HG03442 (cell line): ENCODE measurements at regions not wholly inside any gene's neighbourhood (a gene's known extent, or its start where the extent isn't known, plus 50 kb on each side); places are given as distances from the start of the nearest gene placed in this dataset.

Source experiments
- ATAC-seq: cut with Tn5 transposase; IDR thresholded peaks from one replicate; pipeline ENCODE4 v1.9.1; 2021; ENCODE audit warnings: mild to moderate bottlenecking, moderate library complexity; ENCODE audit not compliant: unreplicated experiment

DNA sequence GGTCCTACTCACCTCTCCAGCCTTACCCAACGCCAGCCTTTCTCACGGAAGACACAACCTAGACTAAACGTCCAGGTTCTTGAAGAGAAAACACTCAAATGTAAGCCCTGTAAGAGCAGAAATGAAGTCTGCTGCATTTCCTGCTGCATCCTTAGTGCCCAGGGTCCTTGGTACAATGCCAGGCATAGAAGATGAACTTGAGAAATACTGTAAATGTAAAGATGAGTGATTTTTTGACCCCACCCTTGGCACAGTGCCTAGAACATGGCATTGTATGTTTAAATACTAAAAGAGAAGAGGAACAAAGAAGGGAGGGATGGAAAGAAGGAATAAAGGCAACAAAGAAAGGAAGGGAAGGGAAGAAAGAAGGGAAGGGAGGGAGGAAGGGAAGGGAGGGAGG, 514.6 kb downstream of the MED13L start:
- no peak for ATAC-seq

DNA sequence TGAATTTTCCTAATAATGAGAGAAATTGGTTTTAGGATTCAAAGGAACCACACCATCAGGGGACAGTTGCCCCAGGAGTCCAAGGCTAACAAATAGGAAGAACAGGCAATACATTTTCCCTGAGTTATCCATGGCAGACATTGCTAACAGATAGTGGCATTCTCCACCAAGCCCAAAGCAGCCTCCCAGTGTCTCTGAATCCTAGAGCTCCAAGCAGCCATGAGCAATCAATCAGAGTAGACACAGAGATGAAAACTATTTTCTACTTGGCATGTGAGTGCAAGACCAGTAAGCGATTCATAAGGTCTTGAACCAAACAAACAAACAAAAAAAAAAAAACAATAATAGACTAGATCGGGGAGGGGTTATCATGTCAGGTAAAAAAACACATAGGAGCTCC, 515.7 kb downstream of the MED13L start:
- no peak for ATAC-seq

DNA sequence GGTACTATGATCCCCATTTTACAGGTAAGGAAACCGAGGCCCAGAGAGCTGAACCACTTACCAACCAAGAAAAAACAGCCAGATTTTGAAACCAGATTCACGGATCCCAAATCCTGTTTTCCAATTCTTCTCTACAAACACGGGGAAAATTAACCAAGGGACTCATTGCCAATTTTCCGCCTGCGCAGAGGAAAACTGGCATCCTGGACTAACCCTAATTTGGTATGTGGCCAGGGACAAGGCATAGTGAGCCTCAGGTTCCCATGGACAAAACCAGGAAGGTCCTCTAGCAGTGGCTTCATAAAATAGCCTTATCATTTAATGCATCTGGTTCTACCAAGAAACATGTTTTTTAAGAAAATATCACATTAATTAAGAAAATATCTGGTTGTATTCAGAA, 517.3 kb downstream of the MED13L start:
- no peak for ATAC-seq

GRCh38 chr12:115758877-115759620, 518.4 kb downstream of the MED13L start:
- ATAC-seq, result no peak

- ATAC-seq, result no peak
Measured at GRCh38 chr12:115758183-115758582, 519.3 kb downstream of the MED13L start.

- ATAC-seq, result no peak
Measured at GRCh38 chr12:115756804-115757203, 520.7 kb downstream of the MED13L start.

DNA sequence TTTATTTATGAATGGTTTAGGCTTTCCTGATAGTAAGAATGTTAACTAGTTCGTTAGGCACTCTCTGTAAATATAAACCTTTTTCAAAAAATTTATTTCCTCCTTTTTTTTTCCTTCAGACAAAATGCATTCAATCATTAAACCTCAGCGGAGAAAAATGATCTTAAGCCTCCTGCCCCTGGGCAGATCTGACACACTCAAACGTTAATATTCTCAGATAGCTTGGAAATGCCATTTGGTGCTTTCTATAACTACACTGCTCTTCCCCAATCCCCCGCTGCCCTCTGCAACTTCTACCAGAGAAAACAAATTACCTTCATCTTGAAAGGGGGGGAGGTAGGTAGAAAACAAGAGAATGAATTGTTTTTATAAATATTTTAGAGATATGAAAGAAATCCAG, 521.2 kb downstream of the MED13L start:
- ATAC-seq, result no peak

- ATAC-seq, result no peak
Measured at GRCh38 chr12:115755725-115756085, 521.8 kb downstream of the MED13L start.

GRCh38 chr12:115755061-115755724, 522.3 kb downstream of the MED13L start:
- no peak for ATAC-seq

- peak; percentile 41 for ATAC-seq
Measured at GRCh38 chr12:115752913-115753726, 524.4 kb downstream of the MED13L start.

DNA sequence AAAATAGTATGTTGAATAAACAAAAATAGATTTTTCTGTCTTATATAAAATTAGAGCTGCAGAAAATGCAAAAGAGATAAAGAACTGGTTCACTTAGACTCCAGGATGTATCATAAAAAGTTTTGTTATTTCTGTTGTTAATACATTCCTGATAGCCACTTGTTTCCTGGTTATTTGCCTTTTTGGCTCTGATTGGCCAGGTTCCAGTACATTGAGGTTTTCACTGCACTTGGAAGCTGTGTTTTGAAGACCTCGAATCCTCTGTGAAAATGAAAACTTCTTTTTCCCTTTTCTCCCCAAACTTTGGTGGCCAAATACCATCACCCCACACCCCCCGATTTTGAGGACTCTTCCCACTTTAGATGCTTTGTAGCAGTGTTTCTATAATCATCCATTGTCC, 525.3 kb downstream of the MED13L start:
- ATAC-seq, result no peak

GRCh38 chr12:115750340-115750739, 527.2 kb downstream of the MED13L start:
- no peak for ATAC-seq

- no peak for ATAC-seq
Measured at GRCh38 chr12:115749071-115749841, 528.2 kb downstream of the MED13L start.

- ATAC-seq, result no peak
Measured at GRCh38 chr12:115740586-115741155, 536.8 kb downstream of the MED13L start.

DNA sequence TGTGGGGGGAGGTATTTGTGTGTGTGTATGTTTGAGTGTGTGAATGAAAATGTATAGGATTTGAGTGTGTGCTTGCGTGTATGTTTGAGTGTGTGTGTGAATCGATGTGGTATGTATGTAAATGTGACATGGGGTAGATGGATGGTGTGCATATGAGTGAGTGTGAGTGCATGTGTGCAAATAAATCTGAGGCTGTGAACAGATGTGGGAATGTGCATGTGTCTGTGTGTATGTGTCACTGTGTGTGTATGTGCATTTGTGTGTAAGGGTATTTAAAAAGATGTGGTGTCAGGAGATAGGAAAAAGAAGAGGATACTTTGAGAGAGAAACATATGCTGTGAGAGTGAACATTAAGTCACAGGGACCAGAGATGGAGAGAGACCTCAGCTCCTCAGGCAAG, 539.6 kb downstream of the MED13L start:
- no peak for ATAC-seq

DNA sequence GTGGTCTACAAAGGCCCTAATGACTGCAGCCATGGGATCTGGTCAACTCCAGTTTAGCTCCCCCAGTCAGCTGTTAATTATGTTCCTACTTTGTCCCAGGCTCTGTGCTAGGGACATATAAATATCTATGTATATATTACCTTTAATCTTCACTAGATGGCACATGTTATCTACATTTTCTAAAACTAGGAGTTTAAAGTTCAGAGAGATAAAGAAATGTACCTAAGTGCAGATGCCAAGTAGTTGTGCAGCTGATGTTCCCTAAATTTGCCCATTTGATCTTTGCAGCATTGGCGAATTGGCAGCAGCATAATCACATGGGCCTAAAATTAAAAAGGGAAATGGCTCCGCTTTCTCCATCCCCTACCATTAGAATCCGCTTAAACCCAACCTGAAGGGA, 541.1 kb downstream of the MED13L start:
- ATAC-seq, result no peak

GRCh38 chr12:115730975-115731541, 546.4 kb downstream of the MED13L start:
- no peak for ATAC-seq

GRCh38 chr12:115726691-115727090, 550.8 kb downstream of the MED13L start:
- no peak for ATAC-seq

GRCh38 chr12:115722181-115722580, 555.3 kb downstream of the MED13L start:
- no peak for ATAC-seq

- no peak for ATAC-seq
Measured at GRCh38 chr12:115716551-115716950, 560.9 kb downstream of the MED13L start.
